Osteoblast (primary cell): ENCODE measurements at regions not wholly inside any gene's neighbourhood (a gene's known extent, or its start where the extent isn't known, plus 50 kb on each side); places are given as distances from the start of the nearest gene placed in this dataset.

ENCODE experiments used
- DNase-seq: peaks from one replicate; pipeline ENCODE4 v3.0.0; 2011; ENCODE audit warnings: low spot score, mixed read lengths; ENCODE audit not compliant: insufficient read length; ENCODE audit errors: missing footprints
- H2AFZ ChIP-seq: 2 replicates; pipeline ENCODE4 v1.6.0; 2011; ENCODE audit warnings: mild to moderate bottlenecking, low read length
- H3K27ac ChIP-seq: 2 replicates; pipeline ENCODE4 v1.5.1; 2011; ENCODE audit warnings: mild to moderate bottlenecking, low read depth, low read length, moderate library complexity
- H3K27me3 ChIP-seq: 2 replicates; pipeline ENCODE4 v1.6.0; 2012; ENCODE audit warnings: mild to moderate bottlenecking, control low read depth, inconsistent platforms, low read length, moderate library complexity; ENCODE audit not compliant: insufficient read depth
- H3K36me3 ChIP-seq: 2 replicates; pipeline ENCODE4 v1.5.1; 2011; ENCODE audit warnings: mild to moderate bottlenecking, low read length, control low read depth, moderate library complexity; ENCODE audit not compliant: insufficient read depth
- H3K4me1 ChIP-seq: 2 replicates; pipeline ENCODE4 v1.5.1; 2011; ENCODE audit warnings: mild to moderate bottlenecking, low read length, control low read depth, moderate library complexity; ENCODE audit not compliant: insufficient read depth
- H3K4me2 ChIP-seq: 2 replicates; pipeline ENCODE4 v1.6.0; 2011; ENCODE audit warnings: mild to moderate bottlenecking, low read length; ENCODE audit not compliant: insufficient read depth
- H3K4me3 ChIP-seq: fragments of 200-600 bp; sonication (generic); 3 replicates; pipeline ENCODE4 v1.5.1; 2012; ENCODE audit warnings: mild to moderate bottlenecking, low read length, inconsistent platforms; ENCODE audit not compliant: insufficient read depth
- H3K79me2 ChIP-seq: 2 replicates; pipeline ENCODE4 v1.6.0; 2012; ENCODE audit warnings: mild to moderate bottlenecking, low read length, control low read depth, inconsistent platforms; ENCODE audit not compliant: insufficient read depth
- H3K9me3 ChIP-seq: 2 replicates; pipeline ENCODE4 v1.5.1; 2011; ENCODE audit warnings: low read depth, low read length, control low read depth
- H4K20me1 ChIP-seq: 2 replicates; pipeline ENCODE4 v1.6.0; 2012; ENCODE audit warnings: mild to moderate bottlenecking, low read length, control low read depth; ENCODE audit not compliant: insufficient read depth
- TF ChIP-seq, protein P1 (sequence below): IDR thresholded peaks from 2 replicates; pipeline ENCODE4 v1.5.1; 2011; ENCODE audit warnings: mild to moderate bottlenecking, low read depth, low read length, moderate library complexity; ENCODE audit errors: extremely low read depth

DNA sequence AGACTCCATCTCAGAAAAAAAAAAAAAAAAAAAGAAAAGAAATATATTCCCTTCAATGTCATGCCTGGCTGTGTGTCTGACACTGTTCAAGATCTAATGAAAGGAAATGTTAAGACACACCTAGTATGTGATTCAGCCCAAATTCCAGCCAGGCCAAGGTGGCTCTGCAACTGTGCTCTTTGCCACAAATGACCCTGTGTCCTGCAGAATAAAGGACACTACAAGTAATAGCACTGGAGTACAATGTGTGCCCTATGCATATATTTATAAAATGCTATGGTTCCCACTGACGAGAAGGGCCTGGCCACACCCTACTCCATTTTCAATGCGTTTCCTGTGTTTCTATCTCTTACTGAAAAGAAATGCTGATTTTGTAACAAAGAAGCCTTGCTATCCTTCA is 98.0 kb upstream of the SORBS2 start:
- no peak overlapping the region for H3K27ac ChIP-seq
- TF ChIP-seq, protein P1, sequence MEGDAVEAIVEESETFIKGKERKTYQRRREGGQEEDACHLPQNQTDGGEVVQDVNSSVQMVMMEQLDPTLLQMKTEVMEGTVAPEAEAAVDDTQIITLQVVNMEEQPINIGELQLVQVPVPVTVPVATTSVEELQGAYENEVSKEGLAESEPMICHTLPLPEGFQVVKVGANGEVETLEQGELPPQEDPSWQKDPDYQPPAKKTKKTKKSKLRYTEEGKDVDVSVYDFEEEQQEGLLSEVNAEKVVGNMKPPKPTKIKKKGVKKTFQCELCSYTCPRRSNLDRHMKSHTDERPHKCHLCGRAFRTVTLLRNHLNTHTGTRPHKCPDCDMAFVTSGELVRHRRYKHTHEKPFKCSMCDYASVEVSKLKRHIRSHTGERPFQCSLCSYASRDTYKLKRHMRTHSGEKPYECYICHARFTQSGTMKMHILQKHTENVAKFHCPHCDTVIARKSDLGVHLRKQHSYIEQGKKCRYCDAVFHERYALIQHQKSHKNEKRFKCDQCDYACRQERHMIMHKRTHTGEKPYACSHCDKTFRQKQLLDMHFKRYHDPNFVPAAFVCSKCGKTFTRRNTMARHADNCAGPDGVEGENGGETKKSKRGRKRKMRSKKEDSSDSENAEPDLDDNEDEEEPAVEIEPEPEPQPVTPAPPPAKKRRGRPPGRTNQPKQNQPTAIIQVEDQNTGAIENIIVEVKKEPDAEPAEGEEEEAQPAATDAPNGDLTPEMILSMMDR: no peak

GRCh38 chr4:185911556-185912064 is 99.6 kb upstream of the SORBS2 start:
- H3K79me2 ChIP-seq: no peaks in the 10 kb centered on the region
- H3K4me1 ChIP-seq: peaks cover 47% of the 10 kb centered on the region
- TF ChIP-seq, protein P1: no peak
- H3K4me2 ChIP-seq: no peak overlapping the region
- no peaks in the 10 kb centered on the region for H3K27me3 ChIP-seq
- H3K36me3 ChIP-seq: no peaks in the 10 kb centered on the region
- peak overlapping the region; percentile 60 for H3K27ac ChIP-seq
- H3K4me3 ChIP-seq: no peak overlapping the region
- no peak for DNase-seq
- H2AFZ ChIP-seq: peak overlapping the region; percentile 39
- no peaks in the 10 kb centered on the region for H4K20me1 ChIP-seq
- H3K9me3 ChIP-seq: no peaks in the 10 kb centered on the region

More for the DNA sequence above, 98.0 kb upstream of the SORBS2 start:
- Histone ChIP-seq H3K27me3 (no peaks in the 10 kb centered on the region), H3K9me3 (no peaks in the 10 kb centered on the region), H3K4me3 (no peak overlapping the region), H3K79me2 (no peaks in the 10 kb centered on the region), H2AFZ (no peak overlapping the region), H3K4me2 (no peak overlapping the region), H4K20me1 (no peaks in the 10 kb centered on the region), H3K36me3 (no peaks in the 10 kb centered on the region), H3K4me1 (peaks cover 34% of the 10 kb centered on the region)
- no peak for DNase-seq

GRCh38 chr4:185912779-185913178 is 100.8 kb upstream of the SORBS2 start:
- H3K36me3 ChIP-seq: no peaks in the 10 kb centered on the region
- H4K20me1 ChIP-seq: no peaks in the 10 kb centered on the region
- H3K4me3 ChIP-seq: no peak overlapping the region
- TF ChIP-seq, protein P1: no peak
- H3K79me2 ChIP-seq: no peaks in the 10 kb centered on the region
- no peaks in the 10 kb centered on the region for H3K9me3 ChIP-seq
- H2AFZ ChIP-seq: no peak overlapping the region
- H3K27ac ChIP-seq: peak overlapping the region; percentile 98
- no peaks in the 10 kb centered on the region for H3K27me3 ChIP-seq
- no peak overlapping the region for H3K4me2 ChIP-seq
- DNase-seq: no peak
- H3K4me1 ChIP-seq: peaks cover 47% of the 10 kb centered on the region

GRCh38 chr4:185914583-185915199 is 102.7 kb upstream of the SORBS2 start:
- H3K27me3 ChIP-seq: no peaks in the 10 kb centered on the region
- peaks cover 47% of the 10 kb centered on the region for H3K4me1 ChIP-seq
- peak; percentile 86 for DNase-seq
- H4K20me1 ChIP-seq: no peaks in the 10 kb centered on the region
- no peaks in the 10 kb centered on the region for H3K36me3 ChIP-seq
- peak overlapping the region; percentile 27 for H3K4me2 ChIP-seq
- no peak overlapping the region for H2AFZ ChIP-seq
- H3K27ac ChIP-seq: peak overlapping the region; percentile 98
- no peaks in the 10 kb centered on the region for H3K79me2 ChIP-seq
- TF ChIP-seq, protein P1: no peak
- H3K9me3 ChIP-seq: no peaks in the 10 kb centered on the region
- H3K4me3 ChIP-seq: peak overlapping the region; percentile 36
